Activated naive CD4-positive, alpha-beta T cell treated with anti-CD3 and anti-CD28 coated beads, Interleukin-2, amount 50 U/mL, for 24 hours (primary cell): ENCODE measurements at regions not wholly inside any gene's neighbourhood (a gene's known extent, or its start where the extent isn't known, plus 50 kb on each side); places are given as distances from the start of the nearest gene placed in this dataset.
"Not testable (repeated sequence)": the region's sequence is repeated elsewhere in the genome, so short reads cannot be mapped to it uniquely, and the experiment has no call there.

Experiments used
- H3K27ac Mint-ChIP-seq: one replicate; pipeline ENCODE4 v1.8.0; 2021; ENCODE audit warnings: mild to moderate bottlenecking, mixed read lengths
- H3K27me3 Mint-ChIP-seq: one replicate; pipeline ENCODE4 v1.8.0; 2021; ENCODE audit warnings: mixed read lengths
- H3K36me3 Mint-ChIP-seq: one replicate; pipeline ENCODE4 v1.8.0; 2021; ENCODE audit warnings: mixed read lengths
- H3K4me1 Mint-ChIP-seq: one replicate; pipeline ENCODE4 v1.8.0; 2021; ENCODE audit warnings: mixed read lengths
- H3K4me3 Mint-ChIP-seq: one replicate; pipeline ENCODE4 v1.8.0; 2021; ENCODE audit warnings: mild to moderate bottlenecking, mixed read lengths
- H3K9me3 Mint-ChIP-seq: one replicate; pipeline ENCODE4 v1.8.0; 2021; ENCODE audit warnings: mixed read lengths

DNA sequence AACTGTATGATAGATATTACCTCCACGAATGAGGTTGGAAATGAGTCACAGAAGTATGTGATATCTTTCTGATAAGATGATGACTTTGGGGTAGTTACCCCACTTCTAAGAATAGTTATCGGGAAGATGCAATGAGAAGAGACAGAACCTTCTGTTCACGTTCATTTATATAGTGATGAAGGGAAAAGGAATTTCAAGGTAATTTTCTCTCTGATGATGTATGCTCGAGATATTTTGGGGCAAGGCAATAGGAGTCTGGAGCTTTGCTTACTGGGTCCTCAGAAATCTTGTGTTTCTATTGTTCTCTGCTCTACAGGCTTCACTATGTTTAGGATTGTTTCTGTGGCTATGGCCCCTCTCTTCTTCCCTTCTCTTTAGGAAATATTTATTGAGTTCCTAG lies 1389.6 kb downstream of the CDH8 start:
- H3K4me1 Mint-ChIP-seq = no peaks in the 10 kb centered on the region
- no peaks in the 10 kb centered on the region for H3K36me3 Mint-ChIP-seq
- peaks cover 8% of the 10 kb centered on the region for H3K9me3 Mint-ChIP-seq
- H3K27me3 Mint-ChIP-seq = no peaks in the 10 kb centered on the region
- H3K4me3 Mint-ChIP-seq = no peak overlapping the region
- no peak overlapping the region for H3K27ac Mint-ChIP-seq

- Mint-ChIP-seq H3K4me1 (no peaks in the 10 kb centered on the region), H3K36me3 (no peaks in the 10 kb centered on the region), H3K4me3 (no peak overlapping the region), H3K27me3 (no peaks in the 10 kb centered on the region), H3K9me3 (peaks cover 13% of the 10 kb centered on the region), H3K27ac (no peak overlapping the region)
Observed at GRCh38 chr16:60645541-60645940, 1390.7 kb downstream of the CDH8 start.

- Mint-ChIP-seq H3K36me3 (no peaks in the 10 kb centered on the region), H3K27ac (no peak overlapping the region), H3K27me3 (no peaks in the 10 kb centered on the region), H3K4me3 (no peak overlapping the region), H3K4me1 (no peaks in the 10 kb centered on the region), H3K9me3 (peaks cover 19% of the 10 kb centered on the region)
Observed at GRCh38 chr16:60642956-60643355, 1393.3 kb downstream of the CDH8 start.

DNA sequence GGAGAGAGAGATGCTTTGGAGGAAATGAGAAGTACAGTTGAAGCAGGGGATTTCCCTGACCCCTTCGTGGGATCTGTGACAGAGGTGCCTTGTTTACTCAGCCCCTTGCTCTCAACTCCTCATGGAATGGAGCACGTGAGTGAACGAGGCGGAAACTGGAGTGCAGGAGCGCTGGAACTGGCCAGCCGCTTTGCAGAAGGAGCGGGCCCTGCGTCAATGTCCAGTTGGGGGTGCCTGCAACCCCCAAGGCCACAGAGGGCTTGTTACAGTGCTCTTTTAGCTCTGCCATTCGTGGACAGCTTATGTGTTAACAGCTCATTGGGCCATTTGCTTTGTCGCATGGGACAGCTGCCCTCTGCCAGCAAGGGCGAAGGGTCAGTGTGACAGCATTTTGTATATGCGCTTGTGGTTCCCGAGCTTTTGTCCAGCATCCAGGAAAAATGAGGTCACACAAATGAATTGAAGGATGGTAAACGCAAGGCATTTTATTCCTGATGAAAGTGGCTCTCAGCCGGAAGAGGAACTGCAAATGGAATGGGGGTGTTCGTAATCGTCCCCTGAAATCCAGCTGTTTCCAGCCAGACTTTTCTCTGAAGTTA lies 1395.1 kb downstream of the CDH8 start:
- H3K27me3 Mint-ChIP-seq = no peaks in the 10 kb centered on the region
- peaks cover 19% of the 10 kb centered on the region for H3K9me3 Mint-ChIP-seq
- H3K4me1 Mint-ChIP-seq = no peaks in the 10 kb centered on the region
- H3K36me3 Mint-ChIP-seq = no peaks in the 10 kb centered on the region
- no peak overlapping the region for H3K4me3 Mint-ChIP-seq
- no peak overlapping the region for H3K27ac Mint-ChIP-seq

- Mint-ChIP-seq H3K9me3 (peaks cover 19% of the 10 kb centered on the region), H3K4me3 (no peak overlapping the region), H3K36me3 (no peaks in the 10 kb centered on the region), H3K27me3 (no peaks in the 10 kb centered on the region), H3K27ac (no peak overlapping the region), H3K4me1 (no peaks in the 10 kb centered on the region)
Observed at GRCh38 chr16:60640038-60640437, 1396.2 kb downstream of the CDH8 start.

DNA sequence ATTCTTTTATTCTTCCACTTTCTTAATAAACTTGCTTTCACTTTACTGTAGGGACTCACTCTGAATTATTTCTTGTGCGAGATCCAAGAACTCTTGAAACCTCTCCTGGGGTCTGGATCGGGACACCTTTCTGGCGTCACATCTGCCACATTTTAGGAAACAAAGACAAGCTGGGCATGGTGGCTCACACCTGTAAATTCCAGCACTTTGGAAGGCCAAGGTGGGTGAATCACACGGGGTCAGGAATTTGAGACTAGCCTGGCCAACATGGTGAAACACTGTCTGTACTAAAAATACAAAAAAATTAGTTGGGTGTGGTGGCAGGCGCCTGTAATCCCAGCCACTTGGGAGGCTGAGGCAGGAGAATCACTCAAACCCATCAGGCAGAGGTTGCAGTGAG lies 1399.6 kb downstream of the CDH8 start:
- not testable (repeated sequence) for H3K27me3 Mint-ChIP-seq, H3K4me3 Mint-ChIP-seq, H3K27ac Mint-ChIP-seq, H3K36me3 Mint-ChIP-seq, H3K4me1 Mint-ChIP-seq
- H3K9me3 Mint-ChIP-seq = peaks cover 18% of the 10 kb centered on the region

- no peak overlapping the region for H3K27ac Mint-ChIP-seq
- no peaks in the 10 kb centered on the region for H3K4me1 Mint-ChIP-seq
- no peak overlapping the region for H3K4me3 Mint-ChIP-seq
- H3K9me3 Mint-ChIP-seq = peaks cover 18% of the 10 kb centered on the region
- H3K27me3 Mint-ChIP-seq = no peaks in the 10 kb centered on the region
- H3K36me3 Mint-ChIP-seq = no peaks in the 10 kb centered on the region
Observed at GRCh38 chr16:60636117-60636516, 1400.1 kb downstream of the CDH8 start.

- Mint-ChIP-seq H3K36me3 (no peaks in the 10 kb centered on the region), H3K27ac (no peak overlapping the region), H3K9me3 (peaks cover 16% of the 10 kb centered on the region), H3K4me1 (no peaks in the 10 kb centered on the region), H3K4me3 (no peak overlapping the region), H3K27me3 (no peaks in the 10 kb centered on the region)
Observed at GRCh38 chr16:60635548-60635947, 1400.7 kb downstream of the CDH8 start.

DNA sequence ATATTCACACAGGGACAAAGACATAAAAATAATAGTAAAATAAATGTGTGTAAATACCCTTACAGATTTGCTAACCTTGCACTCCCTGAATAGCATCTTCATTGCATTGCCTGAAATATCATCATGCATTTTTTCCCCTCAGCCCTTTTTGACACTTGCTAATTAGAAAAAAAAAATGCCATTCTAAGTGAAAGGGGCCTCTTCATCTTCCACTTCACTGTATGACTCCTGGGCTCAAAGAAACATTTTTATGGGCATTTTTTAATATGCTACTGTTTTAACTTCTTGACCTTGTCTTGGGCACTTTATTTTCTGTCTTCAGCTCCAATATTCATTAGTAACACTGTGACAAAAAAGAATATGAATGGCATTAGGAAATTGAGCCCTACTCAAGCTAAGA lies 1424.4 kb downstream of the CDH8 start:
- H3K9me3 Mint-ChIP-seq = peaks cover 5% of the 10 kb centered on the region
- H3K4me3 Mint-ChIP-seq = no peak overlapping the region
- H3K27ac Mint-ChIP-seq = no peak overlapping the region
- no peaks in the 10 kb centered on the region for H3K36me3 Mint-ChIP-seq
- H3K4me1 Mint-ChIP-seq = no peaks in the 10 kb centered on the region
- no peaks in the 10 kb centered on the region for H3K27me3 Mint-ChIP-seq

DNA sequence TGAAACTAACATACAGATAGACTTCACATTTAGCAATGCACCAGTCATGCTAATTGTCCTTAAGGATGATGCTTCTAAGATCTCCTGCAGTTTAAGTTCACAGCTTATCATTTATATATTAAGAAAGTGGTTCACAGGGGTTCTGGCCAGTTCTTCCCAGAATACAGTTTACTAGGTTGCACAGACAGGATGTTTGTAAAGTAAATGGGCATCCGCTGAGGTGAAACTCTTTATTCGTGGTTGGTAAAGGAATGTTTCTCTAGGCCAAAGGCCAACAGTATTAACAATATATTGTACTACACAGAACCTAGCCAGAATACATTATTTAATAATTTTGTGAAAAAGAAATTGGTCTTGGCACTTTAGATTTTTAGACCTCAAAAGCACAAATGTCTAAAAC lies 1427.3 kb downstream of the CDH8 start:
- Mint-ChIP-seq H3K27ac (no peak overlapping the region), H3K4me1 (no peaks in the 10 kb centered on the region), H3K4me3 (no peak overlapping the region), H3K27me3 (no peaks in the 10 kb centered on the region), H3K36me3 (no peaks in the 10 kb centered on the region), H3K9me3 (peaks cover 7% of the 10 kb centered on the region)

DNA sequence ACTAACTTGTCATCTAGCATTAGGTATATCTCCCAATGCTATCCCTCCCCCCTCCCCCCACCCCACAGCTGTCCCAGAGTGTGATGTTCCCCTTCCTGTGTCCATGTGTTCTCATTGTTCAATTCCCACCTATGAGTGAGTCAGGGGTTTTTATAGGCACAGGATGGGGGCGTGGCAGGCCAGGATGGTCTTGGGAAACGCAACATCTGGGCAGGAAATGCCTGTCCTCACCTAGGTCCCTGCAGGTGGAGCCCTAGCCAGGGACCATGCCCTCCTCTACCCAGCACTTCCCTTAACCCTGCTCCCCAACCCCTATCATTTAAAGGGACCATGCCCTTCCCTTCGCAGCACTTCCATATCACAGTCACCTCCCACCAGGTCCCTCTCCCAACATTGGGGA lies 1430.6 kb downstream of the CDH8 start:
- H3K9me3 Mint-ChIP-seq, H3K4me3 Mint-ChIP-seq, H3K27me3 Mint-ChIP-seq, H3K4me1 Mint-ChIP-seq, H3K36me3 Mint-ChIP-seq, H3K27ac Mint-ChIP-seq: not testable (repeated sequence)

GRCh38 chr16:60605176-60605575 lies 1431.1 kb downstream of the CDH8 start:
- peaks cover 10% of the 10 kb centered on the region for H3K9me3 Mint-ChIP-seq
- H3K36me3 Mint-ChIP-seq = no peaks in the 10 kb centered on the region
- H3K4me1 Mint-ChIP-seq = no peaks in the 10 kb centered on the region
- H3K4me3 Mint-ChIP-seq = no peak overlapping the region
- H3K27me3 Mint-ChIP-seq = no peaks in the 10 kb centered on the region
- no peak overlapping the region for H3K27ac Mint-ChIP-seq

- H3K9me3 Mint-ChIP-seq = peaks cover 29% of the 10 kb centered on the region
- H3K4me3 Mint-ChIP-seq = no peak overlapping the region
- H3K27ac Mint-ChIP-seq = no peak overlapping the region
- no peaks in the 10 kb centered on the region for H3K27me3 Mint-ChIP-seq
- H3K4me1 Mint-ChIP-seq = no peaks in the 10 kb centered on the region
- no peaks in the 10 kb centered on the region for H3K36me3 Mint-ChIP-seq
Observed at GRCh38 chr16:60586493-60586892, 1449.7 kb downstream of the CDH8 start.

GRCh38 chr16:60582528-60582927 lies 1453.7 kb downstream of the CDH8 start:
- Mint-ChIP-seq H3K36me3 (no peaks in the 10 kb centered on the region), H3K27ac (no peak overlapping the region), H3K9me3 (peaks cover 22% of the 10 kb centered on the region), H3K4me1 (no peaks in the 10 kb centered on the region), H3K4me3 (no peak overlapping the region), H3K27me3 (no peaks in the 10 kb centered on the region)

DNA sequence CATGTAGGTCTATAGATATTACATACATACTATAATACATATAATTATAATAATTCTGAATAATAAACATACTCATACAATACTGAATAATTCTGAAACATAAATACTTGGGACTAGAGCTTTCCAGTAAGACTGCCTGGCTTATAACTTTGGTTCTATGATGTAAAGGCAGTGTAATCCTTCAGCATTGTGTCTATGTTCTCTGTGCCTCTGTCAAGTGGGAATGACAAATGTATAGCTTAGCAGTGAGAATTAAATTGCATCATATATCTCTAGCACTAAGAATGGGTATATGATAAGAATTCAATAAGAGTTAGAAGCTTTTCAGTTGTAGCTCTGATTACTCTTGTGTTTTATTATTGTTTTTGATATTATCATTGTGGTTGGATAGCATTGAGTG lies 1469.3 kb downstream of the CDH8 start:
- H3K27me3 Mint-ChIP-seq = no peaks in the 10 kb centered on the region
- H3K4me3 Mint-ChIP-seq = no peak overlapping the region
- no peak overlapping the region for H3K27ac Mint-ChIP-seq
- peaks cover 2% of the 10 kb centered on the region for H3K36me3 Mint-ChIP-seq
- H3K4me1 Mint-ChIP-seq = no peaks in the 10 kb centered on the region
- H3K9me3 Mint-ChIP-seq = peaks cover 16% of the 10 kb centered on the region

- Mint-ChIP-seq H3K9me3 (peaks cover 16% of the 10 kb centered on the region), H3K4me1 (no peaks in the 10 kb centered on the region), H3K27me3 (no peaks in the 10 kb centered on the region), H3K36me3 (peaks cover 2% of the 10 kb centered on the region), H3K27ac (no peak overlapping the region), H3K4me3 (no peak overlapping the region)
Observed at GRCh38 chr16:60564588-60564987, 1471.7 kb downstream of the CDH8 start.

GRCh38 chr16:60563166-60563565 lies 1473.1 kb downstream of the CDH8 start:
- no peaks in the 10 kb centered on the region for H3K27me3 Mint-ChIP-seq
- peaks cover 2% of the 10 kb centered on the region for H3K36me3 Mint-ChIP-seq
- H3K9me3 Mint-ChIP-seq = peaks cover 16% of the 10 kb centered on the region
- no peak overlapping the region for H3K27ac Mint-ChIP-seq
- H3K4me3 Mint-ChIP-seq = no peak overlapping the region
- no peaks in the 10 kb centered on the region for H3K4me1 Mint-ChIP-seq
